ENCODE measurements at regions not wholly inside any gene's neighbourhood (a gene's known extent, or its start where the extent isn't known, plus 50 kb on each side); places are given as distances from the start of the nearest gene placed in this dataset.

DNA sequence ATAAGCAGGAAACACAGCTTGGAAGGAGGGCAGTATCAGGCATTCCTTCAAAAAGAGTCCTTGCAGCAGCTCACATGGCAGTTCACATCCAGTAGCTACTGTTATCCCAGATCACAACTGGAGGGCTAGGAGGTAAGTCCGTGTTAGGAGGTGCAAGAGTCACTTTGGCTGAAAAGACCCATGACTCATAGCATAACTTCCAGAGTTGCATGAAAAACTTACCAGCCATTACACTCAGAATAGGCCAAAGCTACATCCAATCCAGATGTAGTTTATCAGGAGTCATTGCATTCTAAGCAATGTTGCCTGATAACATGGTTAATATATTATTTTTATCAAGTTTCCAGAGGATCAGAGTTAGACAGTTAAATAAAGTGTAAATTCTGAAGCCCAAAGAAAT is 1126.4 kb upstream of the SEMA6A start:
- TF ChIP-seq, protein P1, sequence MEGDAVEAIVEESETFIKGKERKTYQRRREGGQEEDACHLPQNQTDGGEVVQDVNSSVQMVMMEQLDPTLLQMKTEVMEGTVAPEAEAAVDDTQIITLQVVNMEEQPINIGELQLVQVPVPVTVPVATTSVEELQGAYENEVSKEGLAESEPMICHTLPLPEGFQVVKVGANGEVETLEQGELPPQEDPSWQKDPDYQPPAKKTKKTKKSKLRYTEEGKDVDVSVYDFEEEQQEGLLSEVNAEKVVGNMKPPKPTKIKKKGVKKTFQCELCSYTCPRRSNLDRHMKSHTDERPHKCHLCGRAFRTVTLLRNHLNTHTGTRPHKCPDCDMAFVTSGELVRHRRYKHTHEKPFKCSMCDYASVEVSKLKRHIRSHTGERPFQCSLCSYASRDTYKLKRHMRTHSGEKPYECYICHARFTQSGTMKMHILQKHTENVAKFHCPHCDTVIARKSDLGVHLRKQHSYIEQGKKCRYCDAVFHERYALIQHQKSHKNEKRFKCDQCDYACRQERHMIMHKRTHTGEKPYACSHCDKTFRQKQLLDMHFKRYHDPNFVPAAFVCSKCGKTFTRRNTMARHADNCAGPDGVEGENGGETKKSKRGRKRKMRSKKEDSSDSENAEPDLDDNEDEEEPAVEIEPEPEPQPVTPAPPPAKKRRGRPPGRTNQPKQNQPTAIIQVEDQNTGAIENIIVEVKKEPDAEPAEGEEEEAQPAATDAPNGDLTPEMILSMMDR (conservative IDR thresholded peaks at IDR 0.05 in 1 of 2, IDR thresholded peaks at IDR 0.05 in 1 of 2; ENCODE audit: extremely low read depth in 1 of 2, insufficient read depth in 1 of 2, low read depth in 1 of 2, low read length in 2 of 2), result no peak
- no peak for TF ChIP-seq EZH2 (IDR thresholded peaks at IDR 0.05; ENCODE audit: borderline replicate concordance, low read length)

All from mammary epithelial cell (primary cell).